GM21737 (cell line): ENCODE measurements at regions not wholly inside any gene's neighbourhood (a gene's known extent, or its start where the extent isn't known, plus 50 kb on each side); places are given as distances from the start of the nearest gene placed in this dataset.
"Not testable (repeated sequence)": the region's sequence is repeated elsewhere in the genome, so short reads cannot be mapped to it uniquely, and the experiment has no call there.

ENCODE experiments used
- ATAC-seq: cut with Tn5 transposase; IDR thresholded peaks from one replicate; pipeline ENCODE4 v1.9.1; 2021; ENCODE audit warnings: mild to moderate bottlenecking, moderate library complexity; ENCODE audit not compliant: unreplicated experiment

DNA sequence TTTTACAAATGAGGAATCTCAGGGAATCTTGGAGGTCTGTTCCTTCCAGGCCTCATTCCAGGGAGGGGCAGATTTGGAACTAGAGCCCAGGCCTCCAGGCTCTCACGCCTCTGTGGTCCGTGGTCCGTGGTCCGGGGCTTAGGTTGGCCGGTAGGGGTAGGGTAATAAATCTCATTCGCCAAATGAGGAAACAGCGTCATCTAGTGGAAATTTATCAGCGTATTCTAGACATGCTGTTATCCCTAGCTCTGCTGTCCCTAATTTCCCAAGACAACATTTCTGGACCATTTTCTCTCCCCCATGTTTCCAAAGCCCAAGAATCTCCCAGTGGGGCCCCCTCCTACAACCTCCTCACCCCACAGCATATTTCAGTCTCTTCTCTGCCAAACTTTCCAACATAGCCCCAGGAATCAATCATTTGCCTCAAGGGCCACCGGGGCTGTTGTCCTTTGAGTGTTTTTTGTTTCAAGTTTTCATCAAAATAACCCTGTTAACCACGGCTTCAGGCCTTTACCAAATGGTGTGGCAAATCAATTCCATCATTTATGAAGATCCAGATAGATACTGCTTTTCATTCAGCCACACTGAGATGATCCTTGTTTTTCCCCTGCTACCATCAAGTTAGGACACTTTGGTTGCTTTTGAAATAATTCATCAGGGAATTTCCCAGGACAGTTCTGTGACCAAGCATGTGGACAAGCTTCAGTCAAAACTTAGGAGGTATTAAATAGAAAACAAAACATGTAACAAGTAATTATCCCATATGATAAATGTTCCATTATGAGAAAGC is 126.8 kb downstream of the ALDH8A1 start:
- peak; percentile 83 for ATAC-seq

DNA sequence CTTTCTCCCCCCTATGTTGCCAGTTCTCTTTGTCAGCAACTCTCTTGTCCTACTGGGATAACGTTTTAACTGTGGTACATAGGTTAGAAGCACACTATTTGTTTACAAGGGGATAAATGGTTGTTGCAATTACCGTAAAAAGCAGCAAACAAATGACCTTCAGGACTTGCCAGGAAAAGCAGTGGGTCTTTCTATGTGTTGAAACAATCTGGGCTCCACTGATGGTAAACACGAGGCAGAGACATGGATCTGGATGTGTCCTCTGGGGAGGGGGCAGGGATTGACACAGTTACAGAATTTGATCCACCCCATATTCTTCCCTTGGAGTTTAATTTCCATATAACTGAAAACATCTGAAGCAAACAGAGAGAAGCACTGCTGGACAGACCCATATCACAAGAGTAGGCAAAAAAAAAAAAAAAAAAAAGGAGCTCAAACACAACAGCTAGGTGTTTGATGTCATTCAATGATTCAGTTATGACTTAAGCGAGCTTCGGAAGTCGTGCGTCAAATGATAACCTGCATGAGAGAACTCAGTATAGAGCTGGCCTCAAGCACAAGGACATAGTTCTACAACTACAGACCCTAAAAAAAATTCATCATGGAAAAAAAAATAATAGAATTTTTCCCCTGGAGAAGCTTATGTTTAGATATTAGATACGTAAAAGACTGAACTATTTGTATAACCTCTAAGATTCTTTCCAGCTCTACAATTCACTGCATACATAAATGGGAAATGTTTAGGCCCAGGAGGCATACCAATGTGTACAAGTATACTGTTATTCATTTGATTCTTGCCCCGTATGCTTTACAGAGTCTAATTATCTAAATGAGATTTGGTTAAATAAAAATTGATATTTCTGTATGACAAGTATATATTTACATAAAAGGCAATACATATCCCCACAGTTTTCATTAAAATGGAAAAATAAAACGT is 127.7 kb downstream of the ALDH8A1 start:
- no peak for ATAC-seq

DNA sequence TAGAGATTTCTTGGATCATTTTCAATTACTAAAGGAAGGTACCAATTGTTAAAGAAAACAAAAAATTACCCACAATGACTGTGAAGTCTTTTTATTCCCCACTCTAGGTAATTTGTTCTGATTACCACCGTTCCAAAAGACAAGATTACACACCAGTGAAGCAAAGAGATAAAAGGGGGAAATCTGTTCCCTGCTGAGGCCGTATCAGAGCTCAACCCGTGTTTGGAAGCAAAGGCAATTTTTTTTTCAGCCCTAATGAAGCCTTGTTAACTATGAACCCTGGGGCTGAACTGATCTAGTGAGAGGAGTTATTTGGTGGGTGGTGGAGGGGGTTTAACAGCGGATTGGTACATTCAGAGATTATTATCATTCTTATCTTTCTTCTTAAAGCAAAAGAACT is 128.5 kb downstream of the ALDH8A1 start:
- ATAC-seq, result no peak

DNA sequence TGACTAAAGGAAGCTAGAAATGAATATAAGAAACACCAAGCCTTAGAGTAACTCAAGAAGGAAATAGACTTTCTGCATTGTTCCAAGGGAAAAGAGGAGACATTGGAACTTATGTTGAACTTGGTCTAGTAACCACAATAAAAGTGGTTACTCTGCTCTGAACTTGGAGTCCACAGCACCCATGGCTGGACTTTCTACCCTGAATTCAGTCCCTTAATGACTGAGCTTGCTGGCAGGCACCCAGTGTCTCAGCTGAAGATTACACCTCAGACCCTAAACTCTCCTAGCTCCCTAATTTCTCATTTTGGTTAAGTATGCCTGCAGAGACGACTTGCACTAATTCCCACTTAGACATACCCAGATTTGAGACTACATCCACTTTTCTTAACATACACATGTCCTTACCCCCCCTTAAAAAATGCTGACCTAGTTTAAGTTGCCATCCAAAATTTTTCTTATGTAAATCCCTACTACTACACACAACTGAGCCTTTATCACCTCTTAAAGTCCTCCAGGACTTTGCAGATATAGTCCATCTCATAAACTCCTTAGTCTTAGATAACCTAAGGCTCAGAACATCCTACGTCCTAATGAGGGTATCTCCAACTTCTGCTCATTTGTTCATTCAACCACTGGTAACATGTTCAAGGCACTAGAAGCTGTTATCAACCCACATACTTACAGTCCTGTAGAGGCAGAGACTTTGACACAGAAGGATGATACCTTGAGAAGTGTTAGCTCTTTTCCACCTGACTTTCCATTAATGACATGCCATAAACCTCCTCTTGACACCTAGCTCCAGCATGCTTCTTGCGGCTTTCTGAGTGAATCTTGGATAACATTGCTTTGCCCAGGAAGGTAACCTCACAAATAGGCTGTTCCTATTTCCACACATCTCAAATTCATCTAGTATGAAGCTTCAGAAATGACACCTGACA is 129.8 kb downstream of the ALDH8A1 start:
- ATAC-seq, result no peak

DNA sequence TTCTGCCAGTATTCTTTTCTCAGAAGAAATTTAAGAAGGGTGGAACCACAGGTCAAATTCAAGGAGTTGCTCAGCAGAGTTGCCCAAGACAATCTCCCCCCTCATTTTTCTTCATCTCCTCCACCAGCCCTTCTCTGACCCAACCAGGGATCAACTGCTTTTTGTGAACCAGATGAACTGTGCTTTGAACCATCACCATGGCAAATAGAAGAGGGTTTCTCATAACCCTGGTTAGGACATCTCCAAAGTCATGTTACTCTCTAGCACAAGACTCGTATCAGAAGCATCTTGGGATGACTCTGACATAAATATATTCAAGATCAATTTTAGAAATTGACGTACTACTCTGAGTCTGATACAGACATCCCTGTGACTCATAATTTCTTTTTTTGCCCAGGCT is 130.7 kb downstream of the ALDH8A1 start:
- no peak for ATAC-seq

DNA sequence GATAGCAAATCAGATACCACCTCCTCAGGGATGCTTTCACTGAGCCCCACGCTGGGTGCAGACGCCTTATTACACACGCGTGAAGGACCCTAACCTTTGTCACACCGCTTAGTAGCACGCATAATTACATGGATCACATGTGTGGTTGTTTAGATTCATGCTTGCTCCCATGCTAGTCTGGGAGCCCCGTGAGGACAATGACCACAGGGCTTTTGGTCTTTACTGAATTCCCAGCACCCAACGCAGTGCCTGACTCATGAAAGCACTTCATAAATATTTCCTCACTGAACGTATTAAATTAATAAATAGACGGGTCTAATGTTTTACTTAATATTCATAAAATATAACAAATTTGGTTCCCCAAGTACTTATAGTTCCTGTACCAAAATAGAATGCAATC is 132.5 kb downstream of the ALDH8A1 start:
- no peak for ATAC-seq

DNA sequence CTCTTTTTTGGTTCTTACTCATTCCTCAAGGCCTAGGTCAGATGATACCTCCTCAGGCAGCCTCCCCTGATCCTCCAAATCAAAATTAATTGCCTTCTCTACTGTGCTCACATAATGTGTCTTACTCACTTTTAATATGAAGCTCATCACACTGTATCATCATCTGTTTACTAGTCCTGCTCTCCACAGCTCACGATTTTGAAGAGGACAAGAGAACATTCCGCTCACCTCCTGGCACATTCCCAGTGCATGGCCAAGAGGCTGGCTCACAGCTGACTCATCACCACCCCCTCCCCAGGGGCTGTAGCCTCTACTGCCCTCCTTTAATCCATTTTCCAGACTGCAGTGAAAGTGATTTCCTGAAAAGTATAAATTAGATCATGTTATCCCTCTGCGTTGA is 133.1 kb downstream of the ALDH8A1 start:
- no peak for ATAC-seq

DNA sequence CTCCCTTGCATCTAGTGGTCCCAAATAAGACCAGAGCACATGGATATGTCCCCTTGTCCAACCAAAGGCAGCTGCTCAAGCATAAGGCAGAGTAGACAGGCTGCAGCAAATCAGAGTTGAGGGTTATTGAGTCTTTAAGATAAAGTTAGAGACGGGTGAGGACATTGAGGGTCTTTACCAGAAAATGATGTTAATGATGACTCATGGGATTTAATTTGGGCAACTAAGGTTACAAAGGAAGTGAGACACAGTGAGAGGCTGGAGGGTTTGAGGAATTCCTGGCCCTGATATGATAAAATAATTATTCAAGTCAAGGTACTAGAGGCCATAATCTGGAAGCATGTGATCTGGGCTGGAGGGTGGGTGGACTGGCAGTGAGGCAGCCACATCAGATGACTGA is 133.6 kb downstream of the ALDH8A1 start:
- ATAC-seq, result no peak

DNA sequence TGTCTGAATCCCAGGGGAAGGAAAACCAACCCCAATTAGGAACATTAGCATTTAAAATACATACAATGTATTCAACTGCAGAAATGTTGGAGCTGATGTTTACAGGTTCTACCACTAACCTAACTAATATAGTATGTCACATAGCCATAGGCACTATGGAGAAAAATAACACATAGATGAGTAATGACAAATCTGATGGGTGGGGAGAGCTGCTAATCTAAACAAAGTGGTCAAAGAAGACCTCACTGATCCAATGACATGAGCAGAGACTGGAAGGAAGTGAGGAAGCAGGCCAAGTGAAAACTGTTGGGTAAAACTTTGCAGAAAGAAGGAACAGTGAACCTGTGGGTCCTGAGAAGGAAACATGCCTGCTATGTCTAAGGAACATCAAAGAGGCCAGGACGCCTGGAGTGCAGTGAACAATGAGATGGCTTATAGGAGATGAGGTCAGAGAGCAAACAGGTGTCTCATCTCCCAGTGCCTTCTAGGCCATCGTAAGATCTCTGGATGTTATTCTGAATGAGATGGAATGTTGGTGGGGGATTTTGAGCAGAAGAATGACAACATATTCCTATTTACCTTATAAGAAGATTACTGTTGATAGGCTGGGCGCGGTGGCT is 135.7 kb downstream of the ALDH8A1 start:
- no peak for ATAC-seq

DNA sequence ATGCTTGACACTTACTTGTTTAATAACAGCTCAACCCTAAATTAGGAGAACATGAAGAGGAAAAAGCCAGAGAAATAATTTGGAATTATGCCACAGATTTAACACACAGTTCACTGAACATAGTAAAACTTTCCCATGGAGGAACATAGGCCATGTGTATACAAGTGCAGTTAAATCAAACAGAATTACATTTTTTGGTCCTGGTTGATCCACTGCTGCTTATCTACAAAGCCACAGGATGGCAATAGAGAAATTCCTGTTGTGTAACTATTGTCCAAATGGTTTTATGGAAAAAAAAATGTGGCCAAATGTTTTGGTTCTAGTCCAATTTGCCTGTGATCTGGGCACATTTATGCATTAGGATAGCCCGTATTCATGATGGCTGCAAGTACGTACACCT is 136.8 kb downstream of the ALDH8A1 start:
- no peak for ATAC-seq

DNA sequence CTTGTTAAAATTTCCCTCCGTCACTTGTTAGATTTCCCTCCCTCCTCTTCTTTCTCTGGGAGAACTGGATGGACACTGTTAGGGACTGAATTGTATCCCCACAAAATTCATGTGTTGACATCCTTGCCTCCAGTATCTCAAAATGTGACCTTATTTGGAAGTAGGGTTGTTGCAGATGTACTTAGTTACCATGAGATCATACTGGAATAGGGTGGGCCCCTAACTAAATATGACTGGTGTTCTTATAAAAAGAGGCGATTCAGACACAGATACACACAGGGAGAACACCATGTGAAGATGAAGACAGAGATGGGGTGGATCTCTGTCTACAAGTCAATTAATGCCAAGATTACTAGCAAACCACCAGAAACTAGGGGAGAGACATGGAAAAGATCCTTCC is 139.5 kb downstream of the ALDH8A1 start:
- no peak for ATAC-seq

DNA sequence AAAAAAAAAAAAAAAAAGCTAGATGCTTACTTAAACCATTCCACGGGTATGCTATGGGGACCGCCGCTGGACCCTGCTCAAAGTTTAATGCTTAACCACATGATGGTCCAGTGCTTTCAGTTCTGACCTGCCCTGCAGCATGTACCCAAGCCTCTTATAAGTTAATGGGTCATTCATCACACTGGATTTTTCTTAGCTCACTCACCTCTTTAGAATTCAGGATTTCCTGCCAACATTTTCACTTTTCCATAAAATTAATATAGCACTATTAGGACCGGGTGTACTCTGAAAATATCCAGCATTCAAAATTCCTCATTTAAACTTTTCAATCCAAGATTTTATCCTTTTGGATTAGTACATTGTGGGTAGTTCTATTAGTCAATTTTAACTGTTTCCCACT is 140.8 kb downstream of the ALDH8A1 start:
- no peak for ATAC-seq

DNA sequence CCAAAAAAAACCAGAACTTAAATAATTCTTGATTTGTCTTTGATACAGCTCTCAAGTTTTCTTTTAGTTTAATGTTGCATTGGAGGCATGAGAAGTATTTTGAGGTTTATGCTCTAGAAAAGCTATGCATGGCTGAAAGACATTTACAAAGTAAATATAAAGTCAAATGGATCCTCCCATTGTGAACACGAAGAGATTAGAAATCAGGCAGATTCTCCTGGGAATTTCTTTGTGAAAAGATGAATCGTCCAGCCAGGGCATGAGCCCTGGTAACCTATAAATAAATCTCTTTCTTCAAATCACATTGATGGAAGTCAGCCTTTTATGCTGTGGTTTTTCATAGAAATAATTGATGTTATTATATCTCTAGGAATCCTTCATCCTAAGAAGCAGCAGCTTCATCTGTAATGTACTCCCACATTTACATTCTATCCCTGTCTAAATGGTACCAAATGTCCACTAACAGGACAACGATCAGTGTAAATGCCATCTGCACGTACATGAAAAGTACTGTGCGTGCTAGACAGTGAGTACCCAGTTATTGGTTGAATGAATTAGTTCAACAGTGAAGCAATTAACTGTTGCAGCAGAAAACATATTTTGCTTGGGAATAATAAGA is 143.6 kb downstream of the ALDH8A1 start:
- ATAC-seq, result no peak

DNA sequence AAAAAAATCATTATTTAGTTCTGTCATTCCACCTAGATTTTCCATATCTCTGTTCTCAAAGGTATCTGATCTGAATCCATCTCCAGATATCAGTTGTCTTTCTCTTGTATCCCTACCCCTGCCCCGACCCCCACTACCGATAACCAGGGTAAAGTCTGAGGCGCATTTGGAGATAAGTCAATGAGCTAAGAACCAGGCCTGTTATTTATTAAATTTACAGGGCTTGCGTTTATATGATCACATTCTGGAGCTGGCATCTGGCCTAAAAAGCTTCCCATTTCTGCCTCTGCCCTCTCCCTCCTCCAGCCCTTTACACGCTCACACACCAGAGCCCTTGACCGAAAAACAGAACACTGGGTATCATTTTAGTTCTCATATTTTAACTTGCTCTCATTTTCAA is 144.7 kb downstream of the ALDH8A1 start:
- ATAC-seq, result no peak

DNA sequence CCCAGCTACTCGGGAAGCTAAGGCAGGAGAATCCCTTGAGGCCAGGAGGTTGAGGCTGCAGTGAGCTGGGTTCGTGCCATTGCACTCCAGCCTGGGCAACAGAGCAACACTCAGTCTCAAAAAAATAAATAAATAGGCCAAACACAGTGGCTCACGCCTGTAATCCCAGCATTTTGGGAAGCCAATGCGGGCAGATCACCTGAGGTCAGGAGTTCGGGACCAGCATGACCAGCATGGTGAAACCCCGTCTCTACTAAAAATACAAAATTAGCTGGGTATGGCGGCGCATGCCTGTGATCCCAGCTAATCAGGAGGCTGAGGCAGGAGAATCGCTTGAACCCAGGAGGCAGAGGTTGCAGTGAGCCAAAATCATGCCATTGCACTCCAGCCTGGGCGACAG is 145.6 kb downstream of the ALDH8A1 start:
- not testable (repeated sequence) for ATAC-seq

DNA sequence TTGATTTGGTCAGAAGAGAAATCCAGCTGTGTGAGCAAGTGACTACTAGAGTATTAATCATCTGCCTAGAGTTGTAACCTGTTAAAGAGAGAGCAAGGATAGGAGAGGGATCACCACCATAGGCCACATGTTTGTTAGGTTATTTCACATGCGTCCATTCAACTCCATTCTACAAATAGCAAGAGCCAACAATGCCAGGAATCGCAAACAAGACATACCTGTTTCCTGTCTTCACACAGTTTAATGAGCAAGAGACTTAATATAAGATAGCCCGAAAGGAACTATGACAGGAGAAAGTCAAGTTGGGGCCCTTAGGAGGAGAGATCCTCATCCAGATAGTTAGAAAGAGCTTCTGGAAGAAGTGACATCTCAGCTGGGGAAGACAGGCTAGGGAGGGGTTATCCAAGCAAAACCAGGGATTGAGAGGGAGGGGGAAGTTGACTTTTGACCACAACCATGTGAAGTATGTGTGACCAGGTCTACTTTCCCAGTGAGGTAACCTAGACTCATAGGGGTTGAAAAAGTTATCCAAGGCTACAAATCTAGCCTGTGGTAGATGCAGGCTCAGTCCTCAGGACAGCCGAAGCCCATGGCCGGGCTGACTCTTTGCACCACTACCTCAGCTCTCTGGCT is 147.4 kb downstream of the ALDH8A1 start:
- ATAC-seq, result no peak

DNA sequence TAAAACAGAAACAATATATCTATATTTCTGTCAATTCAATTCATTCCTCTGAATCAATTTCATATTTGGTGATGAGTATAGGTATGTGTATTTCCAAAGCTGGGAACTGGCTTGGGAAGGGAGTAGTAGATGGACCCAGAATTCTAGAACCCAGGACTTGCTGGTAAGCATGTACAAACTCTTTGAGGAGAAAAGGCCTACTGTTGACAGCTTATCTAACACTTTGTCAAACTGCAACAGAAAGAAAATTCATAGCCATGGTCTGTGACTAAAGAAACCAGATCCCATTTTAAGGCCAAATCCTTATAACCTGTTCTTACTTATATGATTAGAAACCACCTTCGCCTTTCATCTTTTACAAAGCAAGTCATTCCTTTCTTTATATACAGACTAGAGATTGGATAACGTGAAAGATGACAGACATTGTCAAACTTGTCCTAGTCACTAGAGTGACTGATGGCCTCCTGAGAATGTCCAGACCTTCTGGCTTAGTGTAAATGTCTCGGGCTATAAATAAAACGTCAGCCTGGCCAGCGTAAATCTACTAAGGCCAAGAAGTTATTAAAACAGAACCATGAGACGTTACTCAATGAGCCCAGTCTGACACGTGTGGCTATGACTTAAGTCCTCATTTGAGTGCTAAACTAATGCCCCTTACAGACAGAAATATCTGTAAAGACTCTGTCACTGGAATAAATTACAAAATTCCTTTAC is 152.3 kb downstream of the ALDH8A1 start:
- no peak for ATAC-seq

DNA sequence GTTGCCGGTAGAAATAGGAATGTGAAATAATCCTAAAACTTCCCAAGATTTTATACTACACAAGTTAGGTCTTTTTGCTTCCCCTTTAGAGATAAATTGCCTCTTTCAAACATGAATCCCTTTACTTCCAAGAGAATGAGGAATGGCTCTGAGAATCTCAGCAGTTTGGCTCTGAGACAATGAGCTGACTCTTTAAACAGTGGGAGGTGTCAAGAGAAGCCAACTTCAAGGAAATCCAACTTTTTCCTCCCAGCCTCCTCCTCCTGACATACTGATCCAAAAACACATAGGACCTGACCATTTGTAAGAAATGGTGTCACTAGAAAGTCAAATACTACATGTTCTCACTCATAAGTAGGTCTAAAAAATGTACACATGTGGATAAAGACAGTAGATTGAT is 154.2 kb downstream of the ALDH8A1 start:
- ATAC-seq, result no peak

DNA sequence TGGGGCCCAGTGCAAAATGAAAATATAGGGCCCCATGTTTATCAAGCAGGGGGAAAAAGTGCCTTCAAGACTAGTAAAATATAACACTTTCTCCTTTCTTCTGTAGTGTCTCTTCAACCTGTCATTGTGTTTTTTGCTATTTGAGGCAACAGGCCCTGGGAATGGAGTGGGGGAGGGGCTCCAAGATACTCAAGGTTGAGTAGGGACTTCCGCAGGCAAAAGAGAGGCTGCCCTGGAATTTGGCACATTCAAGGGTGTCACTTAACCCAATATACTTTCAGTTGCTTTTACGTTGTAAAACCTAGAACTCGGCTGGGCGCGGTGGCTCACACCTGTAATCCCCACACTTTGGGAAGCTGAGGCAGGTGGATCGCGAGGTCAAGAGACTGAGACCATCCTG is 154.9 kb downstream of the ALDH8A1 start:
- ATAC-seq, result no peak
